ENCODE measurements at regions not wholly inside any gene's neighbourhood (a gene's known extent, or its start where the extent isn't known, plus 50 kb on each side); places are given as distances from the start of the nearest gene placed in this dataset.

DNA sequence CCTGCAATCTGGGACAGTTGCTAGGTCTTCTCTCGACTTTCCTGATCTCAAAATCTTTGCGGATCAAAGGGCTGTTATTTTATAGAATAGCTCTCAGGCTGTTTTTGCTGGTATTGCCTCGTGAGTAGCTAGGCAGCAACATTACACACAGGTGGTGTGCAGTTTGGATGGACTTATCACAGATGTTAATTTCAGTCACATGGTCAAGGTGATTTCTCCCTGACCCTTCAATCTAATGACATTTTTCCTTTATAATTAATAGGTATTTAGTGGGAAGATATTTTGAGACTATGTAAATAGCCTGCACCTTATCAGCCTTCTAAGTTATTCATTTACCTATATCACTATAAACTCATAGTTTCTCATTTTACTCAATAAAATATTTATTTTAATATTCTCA is 309.6 kb upstream of the PRKCQ start:
- in situ Hi-C loops (cut with MboI; ENCODE audit: low sequenced_read_pairs) = no loop called here

GRCh38 chr10:6888434-6888833 is 308.4 kb upstream of the PRKCQ start:
- in situ Hi-C loops (cut with MboI; ENCODE audit: low sequenced_read_pairs) = no loop called here

DNA sequence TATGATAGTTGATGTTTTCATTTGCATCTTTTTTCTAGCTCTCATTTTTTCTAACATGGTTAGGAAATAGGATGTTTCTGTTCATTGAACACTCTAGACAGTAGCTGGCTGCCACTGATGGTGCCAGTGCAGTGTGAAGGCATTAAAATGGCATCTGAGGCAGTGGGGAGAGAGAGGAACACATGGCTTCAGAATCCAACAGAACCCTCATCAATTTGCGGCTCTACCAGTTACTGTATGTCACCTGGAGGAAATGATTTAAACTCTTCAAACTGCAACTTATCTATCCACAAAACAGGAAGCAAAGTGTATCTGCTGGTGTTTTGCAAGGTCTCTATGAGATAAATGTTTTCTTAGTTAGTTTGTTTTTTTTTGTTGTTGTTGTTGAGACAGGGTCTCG is 305.2 kb upstream of the PRKCQ start:
- in situ Hi-C loops (cut with MboI; ENCODE audit: low sequenced_read_pairs) = no loop called here

- in situ Hi-C loops (cut with MboI; ENCODE audit: low sequenced_read_pairs) = no loop called here
Measured at GRCh38 chr10:6881987-6882386, 301.9 kb upstream of the PRKCQ start.

DNA sequence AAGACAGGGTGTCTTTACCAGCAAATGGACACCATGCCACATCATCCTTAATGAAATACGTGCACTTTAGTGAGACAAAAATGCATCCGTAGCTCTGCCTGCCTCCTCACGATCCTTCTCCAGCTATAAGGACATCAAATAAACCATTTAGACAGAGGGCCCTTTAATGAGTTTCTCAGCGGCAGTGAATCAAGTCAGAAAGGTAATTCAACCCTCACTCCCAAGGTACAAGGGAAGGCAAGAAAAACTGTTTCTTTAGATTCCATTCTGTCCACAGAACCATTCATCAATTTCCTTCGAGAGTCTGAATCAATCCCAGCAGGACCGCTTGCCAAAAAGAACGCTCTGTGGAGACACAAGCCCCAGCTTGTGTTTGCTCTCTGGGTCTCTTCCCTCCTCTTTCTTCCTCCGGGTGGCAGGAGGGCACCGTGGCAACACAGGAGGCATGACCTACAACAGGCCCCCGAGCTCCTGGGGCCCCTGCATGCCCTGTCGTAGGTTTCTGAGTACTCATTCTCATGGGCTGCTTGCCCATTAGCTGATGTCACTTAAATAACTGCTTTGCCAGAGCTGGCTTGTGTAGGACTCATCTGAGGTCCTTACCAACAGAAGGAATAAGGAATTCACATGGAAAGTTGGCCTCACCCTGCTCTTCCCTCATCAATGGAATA is 297.8 kb upstream of the PRKCQ start:
- in situ Hi-C loops (cut with MboI; ENCODE audit: low sequenced_read_pairs) = no loop called here

- in situ Hi-C loops (cut with MboI; ENCODE audit: low sequenced_read_pairs) = no loop called here
Measured at GRCh38 chr10:6877336-6877721, 297.3 kb upstream of the PRKCQ start.

GRCh38 chr10:6875269-6875865 is 295.3 kb upstream of the PRKCQ start:
- in situ Hi-C loops (cut with MboI; ENCODE audit: low sequenced_read_pairs) = no loop called here

DNA sequence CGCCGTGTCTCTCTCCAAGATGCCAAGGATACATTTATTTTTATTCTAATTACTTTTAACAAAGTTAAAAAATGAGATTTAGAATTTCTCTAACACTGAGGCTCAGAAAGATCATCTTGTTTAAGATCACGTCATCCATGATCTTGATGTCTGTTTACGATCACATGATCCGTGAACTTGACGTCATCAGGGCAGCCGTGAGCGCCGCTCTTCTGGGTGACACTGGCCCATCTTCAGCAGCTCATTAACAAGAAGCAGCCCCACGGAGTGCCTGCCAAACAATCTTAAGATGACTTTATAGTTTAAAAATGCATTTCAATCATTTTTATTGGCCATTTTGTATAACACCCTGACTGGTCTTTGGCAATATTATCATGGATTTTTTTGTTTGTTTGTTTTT is 291.1 kb upstream of the PRKCQ start:
- in situ Hi-C loops (cut with MboI; ENCODE audit: low sequenced_read_pairs) = no loop called here

GRCh38 chr10:6868036-6868725 is 288.1 kb upstream of the PRKCQ start:
- in situ Hi-C loops (cut with MboI; ENCODE audit: low sequenced_read_pairs) = no loop called here

DNA sequence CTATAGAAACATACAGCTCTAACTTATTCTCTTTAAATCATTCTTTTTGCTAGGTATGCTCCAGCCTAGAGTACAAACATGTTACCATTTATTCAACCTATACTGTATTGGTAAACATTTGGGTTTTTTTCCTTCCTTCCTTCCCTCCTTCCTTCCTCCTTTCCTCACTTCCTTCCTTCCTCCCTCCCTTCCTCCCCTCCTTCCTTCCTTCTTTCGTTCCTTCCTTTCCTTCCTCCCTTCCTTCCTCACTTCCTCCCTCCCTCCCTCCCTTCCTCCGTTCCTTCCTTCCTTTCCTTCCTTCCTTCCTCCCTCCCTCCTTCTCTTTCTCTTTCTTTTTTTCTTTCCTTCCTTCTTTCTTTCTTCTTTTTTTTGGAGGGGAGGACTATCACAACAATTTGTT is 286.7 kb upstream of the PRKCQ start:
- in situ Hi-C loops (cut with MboI; ENCODE audit: low sequenced_read_pairs) = no loop called here

GRCh38 chr10:6864142-6864541 is 284.1 kb upstream of the PRKCQ start:
- in situ Hi-C loops (cut with MboI; ENCODE audit: low sequenced_read_pairs) = no loop called here

- in situ Hi-C loops (cut with MboI; ENCODE audit: low sequenced_read_pairs) = no loop called here
Measured at GRCh38 chr10:6863381-6863780, 283.3 kb upstream of the PRKCQ start.

DNA sequence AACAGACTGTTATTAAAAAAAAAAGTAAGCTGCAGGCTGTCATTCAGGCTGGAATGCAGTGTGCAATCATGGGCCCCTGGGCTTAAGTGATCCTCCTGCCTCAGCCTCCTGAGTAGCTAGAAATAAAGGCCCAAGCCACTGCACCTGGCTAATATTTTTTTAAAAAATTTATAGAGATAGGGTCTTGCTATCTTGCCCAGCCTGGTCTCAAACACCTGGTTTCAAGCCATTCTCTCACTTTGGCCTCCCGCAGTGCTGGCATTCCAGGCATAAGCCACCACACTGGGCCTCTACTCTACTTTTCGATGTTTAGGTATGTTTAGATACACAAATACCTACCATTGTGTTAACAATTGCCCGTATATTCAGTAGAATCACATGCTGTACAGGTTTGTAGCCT is 270.4 kb upstream of the PRKCQ start:
- in situ Hi-C loops (cut with MboI; ENCODE audit: low sequenced_read_pairs) = no loop called here

DNA sequence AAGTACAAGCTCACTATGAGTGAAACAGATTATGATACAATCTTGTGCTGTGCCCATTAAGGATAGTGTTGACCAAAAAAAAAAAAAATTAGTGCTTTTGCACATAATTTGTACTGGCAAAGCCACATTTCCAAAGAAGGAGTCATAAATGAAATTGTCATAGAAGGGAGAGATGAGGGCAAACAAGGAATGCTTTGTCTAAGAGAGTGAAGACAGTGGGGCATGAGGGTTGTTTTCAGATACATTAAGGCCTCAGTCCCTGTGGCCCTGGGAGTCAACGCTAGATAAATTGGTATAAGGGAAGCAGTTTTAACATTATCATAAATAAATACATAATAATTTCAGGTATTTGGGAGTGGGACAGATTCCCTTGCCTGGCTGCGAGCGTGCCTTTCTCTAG is 267.5 kb upstream of the PRKCQ start:
- in situ Hi-C loops (cut with MboI; ENCODE audit: low sequenced_read_pairs) = no loop called here

DNA sequence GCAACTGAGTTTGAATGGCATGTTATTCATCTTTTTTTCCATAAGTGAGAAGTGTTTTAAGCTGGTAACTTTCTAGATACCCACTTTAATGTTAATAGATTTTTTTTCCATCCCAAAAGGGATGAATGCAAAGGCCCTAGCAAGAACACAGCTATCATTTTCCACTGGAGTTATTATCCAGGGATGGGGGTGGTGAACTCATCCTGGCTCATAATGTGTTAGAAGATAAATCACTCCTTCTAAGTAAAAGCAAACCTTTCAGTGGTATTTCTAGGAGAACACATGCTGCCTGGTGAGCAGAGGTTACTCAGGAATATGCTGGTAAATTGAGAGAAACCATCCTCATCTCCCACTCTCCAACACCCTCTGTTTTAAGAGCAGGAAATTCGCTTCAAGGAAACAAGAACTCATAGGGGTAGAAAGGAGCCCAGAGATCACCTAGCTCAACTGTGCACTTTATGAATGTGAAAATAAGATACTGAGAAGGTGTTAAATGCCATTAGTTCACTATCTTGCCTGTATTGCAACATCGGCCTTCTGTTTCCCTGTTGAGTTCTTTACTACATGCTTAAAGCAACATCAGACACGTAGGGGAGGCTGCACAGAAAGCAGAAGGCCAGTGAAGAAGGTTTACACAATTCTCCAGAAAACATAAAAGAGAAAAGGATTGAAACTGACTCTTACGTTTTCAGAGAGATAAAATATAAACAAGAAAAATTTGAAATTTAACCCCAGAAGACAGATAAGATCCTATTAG is 264.0 kb upstream of the PRKCQ start:
- in situ Hi-C loops (cut with MboI; ENCODE audit: low sequenced_read_pairs) = loop anchor here (5.0 kb wide), 1 partner anchor 573 kb away; no protein-coding TSS in a partner anchor

DNA sequence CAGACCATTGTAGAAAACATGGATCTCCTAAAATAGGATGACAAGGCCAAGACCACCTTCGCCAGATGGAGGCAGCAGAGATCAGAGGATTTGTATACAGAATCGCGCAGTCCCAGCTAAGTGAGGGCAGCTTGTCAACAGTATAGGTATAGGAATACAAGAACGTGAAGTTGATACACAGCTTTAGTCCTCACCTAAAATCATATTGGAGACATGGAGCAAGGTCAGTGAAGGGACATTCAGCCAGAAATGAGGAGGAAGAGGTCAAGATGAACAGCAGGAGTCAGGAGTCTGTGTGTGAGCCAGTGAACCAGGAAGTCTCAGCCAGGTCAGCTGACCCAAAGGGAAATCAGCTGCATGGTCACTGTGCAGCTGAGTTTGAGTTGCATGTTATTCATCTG is 263.4 kb upstream of the PRKCQ start:
- in situ Hi-C loops (cut with MboI; ENCODE audit: low sequenced_read_pairs) = loop anchor here (5.0 kb wide), 1 partner anchor 574 kb away; no protein-coding TSS in a partner anchor

- in situ Hi-C loops (cut with MboI; ENCODE audit: low sequenced_read_pairs) = loop anchor here (5.0 kb wide), 1 partner anchor 575 kb away; no protein-coding TSS in a partner anchor
Measured at GRCh38 chr10:6842722-6843121, 262.6 kb upstream of the PRKCQ start.

- in situ Hi-C loops (cut with MboI; ENCODE audit: low sequenced_read_pairs) = loop anchor here (5.0 kb wide), 1 partner anchor 576 kb away; no protein-coding TSS in a partner anchor
Measured at GRCh38 chr10:6841761-6842160, 261.7 kb upstream of the PRKCQ start.

- in situ Hi-C loops (cut with MboI; ENCODE audit: low sequenced_read_pairs) = loop anchor here (5.0 kb wide), 1 partner anchor 577 kb away; no protein-coding TSS in a partner anchor
Measured at GRCh38 chr10:6840766-6841165, 260.7 kb upstream of the PRKCQ start.

DNA sequence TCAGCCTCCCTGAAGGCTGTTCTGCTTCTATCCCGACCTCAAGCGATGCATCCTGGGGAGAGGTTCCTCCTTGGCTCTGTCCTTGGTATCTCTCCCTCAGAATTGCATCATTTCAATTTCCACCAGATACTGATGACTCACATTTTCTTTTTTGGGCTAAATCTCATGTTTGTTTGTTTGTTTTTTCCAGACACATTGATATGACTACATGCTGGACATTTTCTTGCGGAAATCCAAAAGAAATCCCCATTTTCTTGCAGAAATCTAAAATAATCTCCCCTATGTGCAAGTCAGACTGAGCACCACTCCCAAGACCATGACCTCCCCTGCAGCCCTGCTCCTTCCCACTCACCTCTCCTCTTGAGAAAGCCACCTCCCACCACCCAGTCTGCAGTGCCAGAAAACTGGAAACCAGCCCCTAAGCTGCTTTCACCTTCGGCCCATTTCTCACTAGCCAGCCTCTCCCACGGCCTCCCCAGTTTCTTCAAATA is 260.2 kb upstream of the PRKCQ start:
- in situ Hi-C loops (cut with MboI; ENCODE audit: low sequenced_read_pairs) = loop anchor here (5.0 kb wide), 1 partner anchor 577 kb away; no protein-coding TSS in a partner anchor

DNA sequence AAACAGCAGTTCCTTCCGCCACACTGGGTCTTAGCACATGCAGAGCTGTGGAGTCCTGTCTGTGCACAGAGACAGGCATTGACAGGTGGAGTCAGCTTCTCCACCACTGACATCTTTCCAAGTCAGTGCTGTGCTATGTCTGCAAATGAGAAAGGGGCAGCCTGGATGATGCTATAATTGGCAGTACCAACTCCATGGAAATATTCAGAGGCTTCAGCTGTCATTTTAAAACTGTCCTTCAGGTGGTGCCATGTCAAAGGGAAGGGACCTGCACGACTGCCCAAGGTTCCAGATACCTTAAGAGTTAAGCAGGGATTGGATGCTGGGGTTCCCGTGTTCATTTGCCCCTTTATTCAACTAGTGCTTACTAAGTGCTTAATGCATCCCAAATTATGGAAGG is 258.0 kb upstream of the PRKCQ start:
- in situ Hi-C loops (cut with MboI; ENCODE audit: low sequenced_read_pairs) = no loop called here
